GM18498 (cell line): ENCODE measurements at regions not wholly inside any gene's neighbourhood (a gene's known extent, or its start where the extent isn't known, plus 50 kb on each side); places are given as distances from the start of the nearest gene placed in this dataset.

Experiments
- ATAC-seq: cut with Tn5 transposase; IDR thresholded peaks from one replicate; pipeline ENCODE4 v1.9.1; 2021; ENCODE audit warnings: mild to moderate bottlenecking, moderate library complexity; ENCODE audit not compliant: unreplicated experiment

- ATAC-seq: no peak
These were observed 63.2 kb upstream of the CCDC190 start for GRCh38 chr1:162924179-162924578.

GRCh38 chr1:162922201-162922600, 61.2 kb upstream of the CCDC190 start:
- no peak for ATAC-seq

GRCh38 chr1:162921311-162921710, 60.3 kb upstream of the CCDC190 start:
- no peak for ATAC-seq

GRCh38 chr1:162919034-162919433, 58.1 kb upstream of the CCDC190 start:
- no peak for ATAC-seq

- no peak for ATAC-seq
These were observed 57.3 kb upstream of the CCDC190 start for GRCh38 chr1:162918151-162918754.

GRCh38 chr1:162916821-162917613, 56.0 kb upstream of the CCDC190 start:
- no peak for ATAC-seq

GRCh38 chr1:162916407-162916806, 55.4 kb upstream of the CCDC190 start:
- ATAC-seq: no peak

- ATAC-seq: no peak
These were observed 53.6 kb upstream of the CCDC190 start for GRCh38 chr1:162914601-162915000.

GRCh38 chr1:162913345-162913744, 52.4 kb upstream of the CCDC190 start:
- ATAC-seq: no peak

GRCh38 chr1:162912061-162912667, 51.2 kb upstream of the CCDC190 start:
- no peak for ATAC-seq
